K562 (cell line): ENCODE measurements at regions not wholly inside any gene's neighbourhood (a gene's known extent, or its start where the extent isn't known, plus 50 kb on each side); places are given as distances from the start of the nearest gene placed in this dataset.

Source experiments
- ARID4B ChIP-seq: sonication (generic); formaldehyde crosslinking; IDR thresholded peaks from 2 replicates; pipeline ENCODE4 v1.8.0; 2022; ENCODE audit warnings: mild to moderate bottlenecking, missing genetic modification reagents
- CBX3 ChIP-seq, 2 experiments: IDR thresholded peaks; 1 replicate in 1 of 2; 2 replicates in 1 of 2; pipeline ENCODE4 v1.6.1; 2012; ENCODE audit warnings: inconsistent platforms in 2 of 2, low read length in 2 of 2, borderline replicate concordance in 1 of 2, control low read depth in 1 of 2
- PCBP1 ChIP-seq: fragments of 200-400 bp; formaldehyde crosslinking; IDR thresholded peaks from 2 replicates; pipeline ENCODE4 v1.6.1; 2018; ENCODE audit warnings: mild to moderate bottlenecking, low read depth, low read length; ENCODE audit not compliant: poor library complexity, severe bottlenecking
- POLR2A ChIP-seq: fragments of 450-650 bp; conservative IDR thresholded peaks from 2 replicates; pipeline ENCODE4 v1.6.1; 2016
- TFAM ChIP-seq: fragments of 250-450 bp; sonication (Bioruptor Pico); conservative IDR thresholded peaks from 2 replicates; pipeline ENCODE4 v1.5.0; 2021; ENCODE audit warnings: mild to moderate bottlenecking, moderate library complexity
- TF ChIP-seq, protein P1 (sequence below): fragments of 450-650 bp; IDR thresholded peaks from 2 replicates; pipeline ENCODE4 v1.6.1; 2016; ENCODE audit warnings: low read depth
- TF ChIP-seq, protein P2 (sequence below): IDR thresholded peaks from 2 replicates; pipeline ENCODE4 v1.6.1; 2011; ENCODE audit warnings: borderline replicate concordance, low read depth, mild to moderate bottlenecking, moderate library complexity, low read length; ENCODE audit not compliant: insufficient read depth, poor library complexity, severe bottlenecking

GRCh38 chr5:135191084-135191826 is 157.2 kb upstream of the PITX1 start (continued):
- peak; percentile 31; the same call in 1 of the 2 replicates for TF ChIP-seq POLR2A
- peak in 1 of 2 experiments; percentile 53; a peak in 1 of 3 replicates for TF ChIP-seq CBX3 (IDR thresholded peaks at IDR 0.05; ENCODE audit: borderline replicate concordance in 1 of 2, low read length in 2 of 2)
- peak; percentile 54 for TF ChIP-seq PCBP1
- TF ChIP-seq, protein P1, sequence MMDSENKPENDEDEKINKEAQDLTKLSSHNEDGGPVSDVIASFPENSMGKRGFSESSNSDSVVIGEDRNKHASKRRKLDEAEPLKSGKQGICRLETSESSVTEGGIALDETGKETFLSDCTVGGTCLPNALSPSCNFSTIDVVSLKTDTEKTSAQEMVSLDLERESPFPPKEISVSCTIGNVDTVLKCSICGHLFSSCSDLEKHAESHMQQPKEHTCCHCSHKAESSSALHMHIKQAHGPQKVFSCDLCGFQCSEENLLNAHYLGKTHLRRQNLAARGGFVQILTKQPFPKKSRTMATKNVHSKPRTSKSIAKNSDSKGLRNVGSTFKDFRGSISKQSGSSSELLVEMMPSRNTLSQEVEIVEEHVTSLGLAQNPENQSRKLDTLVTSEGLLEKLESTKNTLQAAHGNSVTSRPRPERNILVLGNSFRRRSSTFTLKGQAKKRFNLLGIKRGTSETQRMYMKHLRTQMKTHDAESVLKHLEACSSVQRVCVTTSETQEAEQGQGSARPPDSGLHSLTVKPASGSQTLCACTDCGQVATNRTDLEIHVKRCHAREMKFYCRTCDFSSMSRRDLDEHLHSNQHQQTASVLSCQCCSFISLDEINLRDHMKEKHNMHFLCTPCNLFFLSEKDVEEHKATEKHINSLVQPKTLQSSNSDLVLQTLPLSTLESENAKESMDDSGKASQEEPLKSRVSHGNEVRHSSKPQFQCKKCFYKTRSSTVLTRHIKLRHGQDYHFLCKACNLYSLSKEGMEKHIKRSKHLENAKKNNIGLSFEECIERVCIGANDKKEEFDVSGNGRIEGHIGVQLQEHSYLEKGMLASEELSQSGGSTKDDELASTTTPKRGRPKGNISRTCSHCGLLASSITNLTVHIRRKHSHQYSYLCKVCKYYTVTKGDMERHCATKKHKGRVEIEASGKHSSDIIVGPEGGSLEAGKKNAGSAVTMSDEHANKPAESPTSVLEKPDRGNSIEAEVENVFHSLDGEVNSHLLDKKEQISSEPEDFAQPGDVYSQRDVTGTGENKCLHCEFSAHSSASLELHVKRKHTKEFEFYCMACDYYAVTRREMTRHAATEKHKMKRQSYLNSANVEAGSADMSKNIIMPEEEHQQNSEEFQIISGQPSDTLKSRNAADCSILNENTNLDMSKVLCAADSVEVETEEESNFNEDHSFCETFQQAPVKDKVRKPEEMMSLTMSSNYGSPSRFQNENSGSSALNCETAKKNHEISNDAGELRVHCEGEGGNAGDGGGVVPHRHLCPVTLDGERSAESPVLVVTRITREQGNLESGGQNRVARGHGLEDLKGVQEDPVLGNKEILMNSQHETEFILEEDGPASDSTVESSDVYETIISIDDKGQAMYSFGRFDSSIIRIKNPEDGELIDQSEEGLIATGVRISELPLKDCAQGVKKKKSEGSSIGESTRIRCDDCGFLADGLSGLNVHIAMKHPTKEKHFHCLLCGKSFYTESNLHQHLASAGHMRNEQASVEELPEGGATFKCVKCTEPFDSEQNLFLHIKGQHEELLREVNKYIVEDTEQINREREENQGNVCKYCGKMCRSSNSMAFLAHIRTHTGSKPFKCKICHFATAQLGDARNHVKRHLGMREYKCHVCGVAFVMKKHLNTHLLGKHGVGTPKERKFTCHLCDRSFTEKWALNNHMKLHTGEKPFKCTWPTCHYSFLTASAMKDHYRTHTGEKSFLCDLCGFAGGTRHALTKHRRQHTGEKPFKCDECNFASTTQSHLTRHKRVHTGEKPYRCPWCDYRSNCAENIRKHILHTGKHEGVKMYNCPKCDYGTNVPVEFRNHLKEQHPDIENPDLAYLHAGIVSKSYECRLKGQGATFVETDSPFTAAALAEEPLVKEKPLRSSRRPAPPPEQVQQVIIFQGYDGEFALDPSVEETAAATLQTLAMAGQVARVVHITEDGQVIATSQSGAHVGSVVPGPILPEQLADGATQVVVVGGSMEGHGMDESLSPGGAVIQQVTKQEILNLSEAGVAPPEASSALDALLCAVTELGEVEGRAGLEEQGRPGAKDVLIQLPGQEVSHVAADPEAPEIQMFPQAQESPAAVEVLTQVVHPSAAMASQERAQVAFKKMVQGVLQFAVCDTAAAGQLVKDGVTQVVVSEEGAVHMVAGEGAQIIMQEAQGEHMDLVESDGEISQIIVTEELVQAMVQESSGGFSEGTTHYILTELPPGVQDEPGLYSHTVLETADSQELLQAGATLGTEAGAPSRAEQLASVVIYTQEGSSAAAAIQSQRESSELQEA, result no peak
- TF ChIP-seq, protein P2, sequence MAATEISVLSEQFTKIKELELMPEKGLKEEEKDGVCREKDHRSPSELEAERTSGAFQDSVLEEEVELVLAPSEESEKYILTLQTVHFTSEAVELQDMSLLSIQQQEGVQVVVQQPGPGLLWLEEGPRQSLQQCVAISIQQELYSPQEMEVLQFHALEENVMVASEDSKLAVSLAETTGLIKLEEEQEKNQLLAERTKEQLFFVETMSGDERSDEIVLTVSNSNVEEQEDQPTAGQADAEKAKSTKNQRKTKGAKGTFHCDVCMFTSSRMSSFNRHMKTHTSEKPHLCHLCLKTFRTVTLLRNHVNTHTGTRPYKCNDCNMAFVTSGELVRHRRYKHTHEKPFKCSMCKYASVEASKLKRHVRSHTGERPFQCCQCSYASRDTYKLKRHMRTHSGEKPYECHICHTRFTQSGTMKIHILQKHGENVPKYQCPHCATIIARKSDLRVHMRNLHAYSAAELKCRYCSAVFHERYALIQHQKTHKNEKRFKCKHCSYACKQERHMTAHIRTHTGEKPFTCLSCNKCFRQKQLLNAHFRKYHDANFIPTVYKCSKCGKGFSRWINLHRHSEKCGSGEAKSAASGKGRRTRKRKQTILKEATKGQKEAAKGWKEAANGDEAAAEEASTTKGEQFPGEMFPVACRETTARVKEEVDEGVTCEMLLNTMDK, result peak; percentile 86
- TF ChIP-seq ARID4B (CRISPR knock-in tag), result no peak
- TF ChIP-seq TFAM (CRISPR knock-in tag), result no peak
